Breast epithelium (tissue), 3 donors: ENCODE measurements at regions not wholly inside any gene's neighbourhood (a gene's known extent, or its start where the extent isn't known, plus 50 kb on each side); places are given as distances from the start of the nearest gene placed in this dataset.

Source experiments
- POLR2A ChIP-seq: fragments of 450-650 bp; IDR thresholded peaks from one replicate; pipeline ENCODE4 v1.6.1; 2016; ENCODE audit warnings: antibody characterized with exemption, mild to moderate bottlenecking, moderate library complexity
- POLR2AphosphoS5 ChIP-seq, 3 donors: sonication (generic); formaldehyde crosslinking; IDR thresholded peaks; one replicate each; pipeline ENCODE4 v1.6.1; 2017; ENCODE audit warnings: antibody characterized with exemption in 3 of 3
- TF ChIP-seq, protein P1 (sequence below), 3 donors: fragments of 450-650 bp; IDR thresholded peaks; one replicate each; pipeline ENCODE4 v1.5.1; 2016 to 2017; ENCODE audit warnings: antibody characterized with exemption in 3 of 3, mild to moderate bottlenecking in 3 of 3, moderate library complexity in 3 of 3

DNA sequence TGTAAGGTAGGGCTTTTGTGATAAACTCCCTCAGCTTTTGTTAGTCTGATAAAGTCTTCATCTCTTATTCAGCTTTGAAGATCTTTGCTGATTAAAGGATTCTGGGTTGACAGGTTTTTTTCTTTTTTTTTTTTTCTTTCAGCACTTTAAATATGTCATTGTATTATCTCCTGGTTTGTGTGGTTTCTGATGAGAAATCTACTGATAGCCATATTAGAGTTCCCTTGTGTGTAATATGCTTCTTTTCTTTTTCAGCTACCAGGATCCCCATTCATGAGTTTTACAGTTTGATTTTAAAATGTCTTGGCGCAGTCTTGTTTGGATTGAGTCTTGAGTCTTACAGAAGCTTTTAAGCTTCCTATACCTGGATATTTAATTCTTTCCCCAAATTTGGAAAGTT, 504.5 kb downstream of the TLL1 start:
- TF ChIP-seq, protein P1, sequence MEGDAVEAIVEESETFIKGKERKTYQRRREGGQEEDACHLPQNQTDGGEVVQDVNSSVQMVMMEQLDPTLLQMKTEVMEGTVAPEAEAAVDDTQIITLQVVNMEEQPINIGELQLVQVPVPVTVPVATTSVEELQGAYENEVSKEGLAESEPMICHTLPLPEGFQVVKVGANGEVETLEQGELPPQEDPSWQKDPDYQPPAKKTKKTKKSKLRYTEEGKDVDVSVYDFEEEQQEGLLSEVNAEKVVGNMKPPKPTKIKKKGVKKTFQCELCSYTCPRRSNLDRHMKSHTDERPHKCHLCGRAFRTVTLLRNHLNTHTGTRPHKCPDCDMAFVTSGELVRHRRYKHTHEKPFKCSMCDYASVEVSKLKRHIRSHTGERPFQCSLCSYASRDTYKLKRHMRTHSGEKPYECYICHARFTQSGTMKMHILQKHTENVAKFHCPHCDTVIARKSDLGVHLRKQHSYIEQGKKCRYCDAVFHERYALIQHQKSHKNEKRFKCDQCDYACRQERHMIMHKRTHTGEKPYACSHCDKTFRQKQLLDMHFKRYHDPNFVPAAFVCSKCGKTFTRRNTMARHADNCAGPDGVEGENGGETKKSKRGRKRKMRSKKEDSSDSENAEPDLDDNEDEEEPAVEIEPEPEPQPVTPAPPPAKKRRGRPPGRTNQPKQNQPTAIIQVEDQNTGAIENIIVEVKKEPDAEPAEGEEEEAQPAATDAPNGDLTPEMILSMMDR (IDR thresholded peaks at IDR 0.05), result no peak
- TF ChIP-seq POLR2AphosphoS5 (IDR thresholded peaks at IDR 0.05) (no peak), POLR2A (no peak)
